Stomach smooth muscle (tissue), 2 donors: ENCODE measurements at regions not wholly inside any gene's neighbourhood (a gene's known extent, or its start where the extent isn't known, plus 50 kb on each side); places are given as distances from the start of the nearest gene placed in this dataset.
"Not testable (repeated sequence)": the region's sequence is repeated elsewhere in the genome, so short reads cannot be mapped to it uniquely, and the experiment has no call there.

Experiments
- H3K27ac ChIP-seq: one replicate; pipeline ENCODE4 v1.7.0; 2013; ENCODE audit warnings: mild to moderate bottlenecking, low read length, inconsistent platforms
- H3K27me3 ChIP-seq, 2 donors: one replicate each; pipeline ENCODE4 v1.7.0; 2013; ENCODE audit warnings: low read length in 2 of 2; ENCODE audit not compliant: insufficient read depth in 2 of 2, control insufficient read depth in 1 of 2
- H3K36me3 ChIP-seq, 2 donors: one replicate each; pipeline ENCODE4 v1.7.0; 2013; ENCODE audit warnings: low read length in 2 of 2; ENCODE audit not compliant: control insufficient read depth in 2 of 2, insufficient read depth in 2 of 2
- H3K4me1 ChIP-seq: one replicate; pipeline ENCODE4 v1.7.0; 2013; ENCODE audit warnings: low read length; ENCODE audit not compliant: control insufficient read depth, insufficient read depth
- H3K4me3 ChIP-seq, 2 donors: one replicate each; pipeline ENCODE4 v1.7.0; 2013; ENCODE audit warnings: low read length in 2 of 2
- H3K9ac ChIP-seq, 2 donors: one replicate each; pipeline ENCODE4 v1.7.0; 2013; ENCODE audit warnings: low read length in 2 of 2, mild to moderate bottlenecking in 1 of 2
- H3K9me3 ChIP-seq, 2 donors: one replicate each; pipeline ENCODE4 v1.7.0; 2013; ENCODE audit warnings: low read length in 2 of 2; ENCODE audit not compliant: control insufficient read depth in 2 of 2
- donor health status: healthy.
- donor health status: Pancreatic carcinoma.

- no peak overlapping the region for H3K9ac ChIP-seq
- H3K27ac ChIP-seq = no peak overlapping the region
- no peak overlapping the region for H3K4me3 ChIP-seq
- H3K27me3 ChIP-seq = peaks cover 0 to 4% of the 10 kb centered on the region in 2 donors
- no peaks in the 10 kb centered on the region for H3K4me1 ChIP-seq
- no peaks in the 10 kb centered on the region for H3K36me3 ChIP-seq
- H3K9me3 ChIP-seq = peaks cover 0 to 2% of the 10 kb centered on the region in 2 donors
Measured at GRCh38 chr6:15017803-15018202, 228.1 kb upstream of the JARID2 start.

DNA sequence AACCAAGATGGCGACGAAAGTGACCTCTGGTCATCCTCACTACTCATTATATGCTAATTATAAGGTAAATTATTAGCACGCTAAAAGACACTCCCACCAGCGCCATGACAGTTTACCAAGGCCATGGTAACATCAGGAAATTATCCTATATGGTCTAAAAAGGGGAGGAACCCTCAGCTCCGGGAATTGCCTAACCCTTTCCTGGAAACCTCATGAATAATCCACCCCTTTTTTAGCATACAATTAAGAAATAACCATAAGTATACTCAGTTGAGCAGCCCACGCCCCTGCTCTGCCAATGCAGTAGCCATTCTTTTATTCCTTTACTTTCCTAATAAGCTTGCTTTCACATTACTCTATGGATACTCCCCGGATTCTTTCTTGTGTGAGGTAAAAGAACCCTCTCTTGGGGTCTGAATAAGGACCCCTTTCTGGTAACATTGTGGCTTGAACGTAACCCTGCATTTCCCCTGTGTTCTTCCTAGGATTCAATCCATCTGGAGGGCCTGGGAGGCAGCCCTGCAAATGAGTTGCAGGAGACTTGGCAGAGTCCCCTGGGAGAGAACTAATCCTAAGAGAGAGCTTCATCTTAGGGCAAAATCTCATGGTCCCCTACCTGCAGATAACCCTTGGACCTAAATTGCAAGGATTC lies 225.6 kb upstream of the JARID2 start:
- Histone ChIP-seq H3K9me3 (no peaks in the 10 kb centered on the region), H3K4me3 (no peak overlapping the region), H3K27me3 (peaks cover 0 to 4% of the 10 kb centered on the region in 2 donors), H3K36me3 (no peaks in the 10 kb centered on the region), H3K9ac (no peak overlapping the region), H3K27ac (no peak overlapping the region), H3K4me1 (no peaks in the 10 kb centered on the region)

DNA sequence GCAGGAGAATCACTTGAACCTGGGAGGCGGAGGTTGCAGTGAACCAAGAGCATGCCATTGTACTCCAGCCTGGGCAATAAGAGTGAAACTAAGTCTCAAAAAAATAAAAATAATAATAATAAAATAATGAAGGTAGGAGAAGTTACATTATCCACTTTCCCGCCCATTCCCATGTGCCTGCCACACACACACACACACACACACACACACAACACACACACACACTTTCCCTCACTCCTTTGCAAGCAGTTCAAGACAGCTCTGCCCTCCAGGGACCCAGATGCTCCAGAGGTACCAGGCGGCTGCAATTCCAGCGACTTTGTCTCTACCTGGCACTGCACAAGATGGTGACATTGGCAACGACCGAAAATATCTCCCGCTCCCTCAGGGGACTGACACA lies 224.8 kb upstream of the JARID2 start:
- H3K9ac ChIP-seq = no peak overlapping the region
- H3K27ac ChIP-seq = no peak overlapping the region
- H3K4me1 ChIP-seq = no peaks in the 10 kb centered on the region
- H3K4me3 ChIP-seq = no peak overlapping the region
- H3K9me3 ChIP-seq = no peaks in the 10 kb centered on the region
- no peaks in the 10 kb centered on the region for H3K36me3 ChIP-seq
- peaks cover 0 to 4% of the 10 kb centered on the region in 2 donors for H3K27me3 ChIP-seq

- H3K4me3 ChIP-seq, H3K27ac ChIP-seq, H3K9ac ChIP-seq, H3K4me1 ChIP-seq, H3K36me3 ChIP-seq, H3K27me3 ChIP-seq, H3K9me3 ChIP-seq: not testable (repeated sequence)
Measured at GRCh38 chr6:15023018-15023417, 222.9 kb upstream of the JARID2 start.

DNA sequence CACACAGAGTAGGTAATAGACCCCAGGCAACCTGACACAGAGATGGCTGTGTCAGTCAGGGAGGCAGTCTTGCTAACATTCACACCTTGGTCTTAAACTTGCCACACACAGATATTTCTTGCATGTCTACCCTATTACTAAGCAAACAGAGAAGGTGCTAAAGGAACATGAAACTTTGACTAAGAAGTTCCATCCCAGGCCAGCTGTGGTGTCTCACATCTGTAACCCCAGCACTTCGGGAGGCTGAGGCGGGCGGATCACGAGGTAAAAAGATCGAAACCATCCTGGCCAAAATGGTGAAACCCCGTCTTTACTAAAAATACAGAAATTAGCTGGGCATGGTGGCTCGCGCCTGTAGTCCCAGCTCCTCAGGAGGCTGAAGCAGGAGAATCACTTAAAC lies 222.4 kb upstream of the JARID2 start:
- Histone ChIP-seq H3K36me3 (no peaks in the 10 kb centered on the region), H3K9me3 (no peaks in the 10 kb centered on the region), H3K27me3 (peaks cover 0 to 4% of the 10 kb centered on the region in 2 donors), H3K4me3 (no peak overlapping the region), H3K9ac (no peak overlapping the region), H3K4me1 (peaks cover 9% of the 10 kb centered on the region), H3K27ac (no peak overlapping the region)

- no peak overlapping the region for H3K27ac ChIP-seq
- H3K36me3 ChIP-seq = no peaks in the 10 kb centered on the region
- H3K9me3 ChIP-seq = no peaks in the 10 kb centered on the region
- H3K4me3 ChIP-seq = no peak overlapping the region
- H3K4me1 ChIP-seq = peaks cover 9% of the 10 kb centered on the region
- no peak overlapping the region for H3K9ac ChIP-seq
- peaks cover 0 to 4% of the 10 kb centered on the region in 2 donors for H3K27me3 ChIP-seq
Measured at GRCh38 chr6:15025446-15025845, 220.4 kb upstream of the JARID2 start.

GRCh38 chr6:15026832-15027231 lies 219.0 kb upstream of the JARID2 start:
- H3K4me3 ChIP-seq = no peak overlapping the region
- H3K36me3 ChIP-seq = no peaks in the 10 kb centered on the region
- H3K9ac ChIP-seq = no peak overlapping the region
- H3K27ac ChIP-seq = no peak overlapping the region
- peaks cover 12% of the 10 kb centered on the region for H3K4me1 ChIP-seq
- H3K27me3 ChIP-seq = no peaks in the 10 kb centered on the region
- no peaks in the 10 kb centered on the region for H3K9me3 ChIP-seq

GRCh38 chr6:15027472-15027871 lies 218.4 kb upstream of the JARID2 start:
- H3K27ac ChIP-seq = no peak overlapping the region

DNA sequence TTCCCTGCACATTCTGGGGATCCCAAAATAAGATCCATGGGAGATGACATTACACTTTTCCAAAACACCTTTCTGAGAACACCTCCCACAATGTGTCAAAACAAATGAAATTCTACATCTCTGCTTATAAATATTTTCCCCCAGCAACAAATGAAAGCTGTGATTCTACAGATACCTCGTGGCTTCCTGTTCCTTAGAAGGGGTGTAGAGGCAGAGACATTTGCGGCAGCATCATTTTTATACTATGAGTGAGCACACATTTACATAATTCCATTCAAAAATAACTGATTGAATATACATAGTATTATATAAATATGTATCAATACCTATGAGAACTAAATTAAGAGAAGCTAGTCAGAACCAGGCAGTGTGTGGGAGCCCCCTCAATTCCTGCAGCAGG lies 213.9 kb upstream of the JARID2 start:
- Histone ChIP-seq H3K9me3 (no peaks in the 10 kb centered on the region), H3K9ac (no peak overlapping the region), H3K4me1 (peaks cover 5% of the 10 kb centered on the region), H3K27me3 (no peaks in the 10 kb centered on the region), H3K4me3 (no peak overlapping the region), H3K36me3 (no peaks in the 10 kb centered on the region), H3K27ac (no peak overlapping the region)

More at GRCh38 chr6:15027472-15027871, 218.4 kb upstream of the JARID2 start:
- H3K27me3 ChIP-seq = no peaks in the 10 kb centered on the region
- H3K9me3 ChIP-seq = no peaks in the 10 kb centered on the region
- H3K4me3 ChIP-seq = no peak overlapping the region
- H3K36me3 ChIP-seq = no peaks in the 10 kb centered on the region
- H3K9ac ChIP-seq = no peak overlapping the region
- H3K4me1 ChIP-seq = peaks cover 12% of the 10 kb centered on the region

DNA sequence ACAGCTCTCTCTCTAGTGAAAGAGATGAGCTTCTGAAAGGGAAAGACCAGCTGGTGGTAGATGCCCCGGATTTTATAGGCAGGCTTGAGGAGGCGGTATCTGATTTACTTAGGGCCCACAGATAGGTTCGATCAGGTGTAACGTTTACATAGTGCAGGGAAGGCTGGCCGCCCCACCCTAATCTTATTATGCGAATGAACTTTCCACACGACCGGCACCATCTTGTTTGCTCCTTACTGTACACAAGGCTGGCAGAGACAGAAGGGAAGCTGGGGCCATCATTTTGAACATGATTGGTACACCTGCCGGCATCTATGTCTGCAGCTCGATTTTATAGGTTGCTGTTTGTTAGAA lies 212.0 kb upstream of the JARID2 start:
- Histone ChIP-seq H3K36me3 (no peaks in the 10 kb centered on the region), H3K4me3 (no peak overlapping the region), H3K27ac (no peak overlapping the region), H3K4me1 (peaks cover 3% of the 10 kb centered on the region), H3K9me3 (no peaks in the 10 kb centered on the region), H3K9ac (no peak overlapping the region), H3K27me3 (no peaks in the 10 kb centered on the region)

GRCh38 chr6:15036690-15037245 lies 209.1 kb upstream of the JARID2 start:
- Histone ChIP-seq H3K9me3 (no peaks in the 10 kb centered on the region), H3K27me3 (no peaks in the 10 kb centered on the region), H3K36me3 (no peaks in the 10 kb centered on the region), H3K4me3 (no peak overlapping the region), H3K9ac (no peak overlapping the region), H3K27ac (no peak overlapping the region), H3K4me1 (no peaks in the 10 kb centered on the region)
